Muscle of back (tissue), 3 donors: ENCODE measurements at regions not wholly inside any gene's neighbourhood (a gene's known extent, or its start where the extent isn't known, plus 50 kb on each side); places are given as distances from the start of the nearest gene placed in this dataset.
A peak's percentile ranks its signal among the peaks of the same experiment; 100 is the strongest.
"Not testable (repeated sequence)": the region's sequence is repeated elsewhere in the genome, so short reads cannot be mapped to it uniquely, and the experiment has no call there.

Source experiments
- DNase-seq, 3 donors: peaks; one replicate each; pipeline versions ENCODE4 v3.0.0 to v3.0.0-alpha.2; 2013

DNA sequence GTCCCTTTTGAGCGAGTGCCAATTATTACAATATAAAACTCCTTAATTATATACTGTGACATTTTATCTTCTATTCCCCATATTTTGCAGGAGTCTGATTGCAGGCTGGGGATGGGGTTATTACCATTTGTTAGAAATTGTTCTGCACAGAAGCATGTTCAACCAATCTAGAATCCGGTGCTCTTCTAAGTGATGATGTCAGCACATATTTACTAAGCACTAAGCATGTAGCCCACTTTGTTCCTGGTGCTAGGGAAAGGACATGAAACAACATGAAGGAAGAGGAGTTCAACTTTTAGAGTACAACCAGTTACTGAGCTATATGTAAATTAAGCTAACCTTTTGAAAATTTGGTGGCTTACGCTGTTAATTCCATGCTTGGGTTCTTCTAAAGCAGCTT lies 52.8 kb upstream of the IL1RAPL2 start:
- DNase-seq, result no peak

DNA sequence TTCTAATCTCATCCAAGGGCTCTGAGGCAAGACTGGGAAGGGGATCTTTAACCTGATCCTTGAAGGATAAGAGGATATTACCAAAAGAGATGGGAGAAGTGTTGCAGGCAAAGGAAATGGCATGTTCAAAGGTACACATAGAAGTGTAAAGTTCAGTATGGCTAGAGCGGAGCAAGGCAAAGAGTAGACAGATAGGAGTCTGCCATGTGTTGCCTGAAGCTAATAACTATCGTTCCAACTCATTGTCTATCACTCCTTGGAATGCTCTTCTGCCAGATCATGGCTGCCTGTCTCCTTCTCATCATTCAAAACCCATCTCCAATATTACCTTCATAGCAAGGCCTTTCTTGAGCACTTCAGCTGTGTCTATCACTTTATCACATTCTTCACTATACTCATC lies 55.2 kb upstream of the IL1RAPL2 start:
- DNase-seq, result no peak

DNA sequence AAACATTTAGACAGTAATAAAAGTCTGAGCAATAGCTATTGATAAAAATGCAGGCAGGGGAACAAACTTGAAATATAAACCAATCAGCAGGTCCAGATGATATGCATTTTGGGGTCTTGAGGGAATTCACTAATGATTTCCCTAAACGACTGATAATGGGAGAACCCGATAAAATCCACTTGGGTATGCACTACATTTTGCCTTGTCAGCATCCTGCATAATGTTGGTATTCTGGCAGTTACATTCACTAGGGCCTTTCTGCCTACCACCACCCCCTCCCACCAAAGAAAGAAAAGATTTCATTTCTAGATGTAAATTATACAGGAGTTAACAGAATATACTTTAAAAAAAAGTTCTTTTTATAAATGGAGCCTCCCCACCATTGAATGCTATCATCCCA lies 63.5 kb upstream of the IL1RAPL2 start:
- DNase-seq, result no peak

DNA sequence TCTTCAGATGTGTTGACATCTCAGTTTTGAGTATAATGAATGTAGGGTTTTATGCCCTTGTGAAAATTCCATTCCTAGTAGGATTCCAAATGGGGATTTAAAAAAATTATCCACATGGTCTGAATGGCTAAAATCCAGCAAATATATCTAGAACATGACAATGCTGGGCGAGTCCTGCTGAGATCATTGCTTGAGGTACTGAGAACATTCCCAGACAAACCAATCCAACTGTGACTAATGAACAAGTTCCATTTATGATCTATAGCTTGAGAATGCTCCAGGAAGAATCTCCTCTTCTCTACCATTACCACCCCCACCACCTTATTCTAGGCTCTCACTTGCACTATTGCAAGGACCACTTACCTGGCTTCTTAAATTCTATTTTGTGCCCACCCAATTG lies 77.2 kb upstream of the IL1RAPL2 start:
- DNase-seq, result no peak

DNA sequence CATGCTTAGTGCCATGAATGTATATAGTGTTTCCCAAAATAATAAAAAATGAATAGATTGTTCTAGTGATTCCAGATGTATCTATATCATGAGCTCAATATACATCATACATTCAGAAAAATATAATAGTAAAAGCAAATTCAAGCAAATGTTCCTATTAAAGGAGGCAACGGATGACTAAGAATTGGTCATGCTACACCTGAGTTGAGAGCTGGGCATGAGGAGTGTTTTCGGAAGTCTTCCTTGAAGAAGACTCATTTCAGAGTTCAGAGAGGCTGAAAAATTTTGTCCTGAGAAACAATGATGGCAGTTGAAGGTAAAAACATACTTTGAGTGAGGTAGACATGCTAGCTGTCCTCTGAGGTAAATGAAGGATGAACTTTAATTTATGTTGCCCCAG lies 79.3 kb upstream of the IL1RAPL2 start:
- no peak for DNase-seq

DNA sequence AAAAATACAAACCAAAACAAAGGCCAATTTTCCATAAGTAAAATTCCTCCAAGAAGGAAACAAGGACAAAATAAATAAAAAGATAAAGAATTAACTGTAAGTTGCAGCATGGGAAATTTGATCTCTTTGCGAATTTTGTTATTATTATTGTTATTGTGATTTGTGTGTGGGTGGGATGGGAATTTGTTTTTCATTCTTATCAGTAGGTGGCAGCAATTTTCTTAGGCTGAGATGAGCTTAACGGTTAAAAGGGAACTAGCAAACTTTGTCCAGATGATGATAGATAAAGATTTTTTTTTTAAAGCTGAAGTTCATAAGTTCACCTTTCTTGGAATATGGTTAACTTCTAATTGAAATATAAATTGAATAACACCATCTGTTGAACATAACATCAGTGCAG lies 83.2 kb upstream of the IL1RAPL2 start:
- peak in 1 of 3 donors; percentile 2 for DNase-seq

DNA sequence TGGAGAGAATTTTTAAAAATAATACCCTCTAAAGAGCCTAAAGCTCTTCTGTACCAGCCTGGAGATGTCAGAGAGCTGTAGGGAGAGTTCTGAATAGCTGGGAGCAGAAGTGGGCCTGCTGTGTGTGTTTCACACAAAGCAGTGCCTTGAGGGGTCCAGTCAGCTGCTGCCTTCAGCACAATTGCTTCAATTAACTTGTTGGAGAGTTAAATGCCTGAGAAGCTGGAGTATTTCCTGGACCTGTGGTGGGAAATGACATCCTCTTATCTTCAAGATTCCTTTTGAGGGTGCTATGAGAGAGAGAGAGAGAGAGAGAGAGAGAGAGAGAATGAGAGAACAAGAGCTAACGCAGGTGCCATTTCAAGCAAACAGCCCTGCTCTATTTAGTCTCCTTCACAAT lies 96.2 kb upstream of the IL1RAPL2 start:
- DNase-seq, result no peak

DNA sequence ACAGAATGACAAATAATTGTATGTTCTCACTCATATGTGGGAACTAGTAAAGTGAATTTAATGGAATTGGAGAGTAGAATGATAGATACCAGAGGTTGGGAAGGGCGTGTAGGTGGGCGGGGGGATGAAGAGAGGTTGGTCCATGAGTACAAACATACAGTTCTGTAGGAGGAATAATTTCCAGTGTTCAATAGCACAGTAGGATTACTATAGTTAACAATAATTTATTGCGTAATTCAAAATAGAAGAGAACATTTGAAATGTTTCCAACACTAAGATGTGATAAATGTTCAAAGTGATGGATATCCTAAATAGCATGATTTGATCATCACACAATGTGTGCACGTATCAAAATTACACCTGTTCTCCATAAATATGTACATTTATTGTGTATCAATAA lies 106.2 kb upstream of the IL1RAPL2 start:
- DNase-seq, result no peak

DNA sequence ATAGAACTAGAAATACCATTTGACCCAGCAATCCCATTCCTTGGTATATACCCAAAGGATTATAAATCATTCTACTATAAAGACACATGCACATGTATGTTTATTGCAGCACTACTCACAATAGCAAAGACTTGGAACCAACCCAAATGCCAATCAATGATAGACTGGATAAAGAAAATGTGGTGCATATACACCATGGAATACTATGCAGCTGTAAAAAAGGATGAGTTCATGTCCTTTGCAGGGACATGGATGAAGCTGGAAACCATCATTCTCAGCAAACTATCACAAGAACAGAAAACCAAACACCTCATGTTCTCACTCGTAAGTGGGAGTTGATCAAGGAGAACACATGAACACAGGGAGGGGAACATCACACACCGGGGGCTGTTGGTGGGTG lies 108.9 kb upstream of the IL1RAPL2 start:
- DNase-seq, result not testable (repeated sequence)

DNA sequence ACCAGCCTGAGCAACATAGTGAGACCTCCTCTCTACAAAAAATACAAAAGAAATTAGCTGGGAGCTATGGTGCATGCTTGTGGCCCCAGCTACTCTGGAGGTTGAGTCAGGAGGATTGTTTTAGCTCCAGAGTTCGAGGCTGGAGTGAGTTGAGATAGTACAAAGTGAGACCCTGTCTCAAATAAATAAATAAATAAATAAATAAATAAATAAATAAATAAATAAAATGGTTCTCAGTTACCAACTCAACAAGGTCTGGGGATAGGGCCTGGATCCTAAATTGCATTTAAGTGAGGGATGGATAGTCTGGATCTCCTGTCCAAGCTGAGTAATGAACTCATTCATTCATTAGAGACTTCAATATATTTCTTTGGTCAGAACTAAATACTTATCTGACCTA lies 115.7 kb upstream of the IL1RAPL2 start:
- DNase-seq, result no peak

DNA sequence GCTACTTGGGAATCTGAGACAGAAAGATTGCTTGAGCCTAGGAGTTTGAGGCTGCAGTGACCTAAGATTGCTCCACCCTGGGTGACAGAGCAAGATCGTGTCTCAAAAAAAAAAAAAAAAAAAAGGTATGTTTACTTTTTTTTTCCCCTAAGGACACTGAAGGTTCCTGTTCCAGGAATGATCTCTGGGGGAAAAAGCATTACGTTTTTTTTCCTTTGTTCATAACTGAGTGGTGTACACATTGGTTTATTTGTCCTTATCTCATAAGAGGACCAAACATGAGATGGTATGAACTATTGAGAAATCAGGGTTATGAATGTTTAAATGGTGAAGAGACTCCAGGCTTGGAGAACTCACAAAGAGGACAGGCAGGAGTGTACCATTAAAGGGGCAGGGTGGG lies 120.4 kb upstream of the IL1RAPL2 start:
- DNase-seq, result no peak

DNA sequence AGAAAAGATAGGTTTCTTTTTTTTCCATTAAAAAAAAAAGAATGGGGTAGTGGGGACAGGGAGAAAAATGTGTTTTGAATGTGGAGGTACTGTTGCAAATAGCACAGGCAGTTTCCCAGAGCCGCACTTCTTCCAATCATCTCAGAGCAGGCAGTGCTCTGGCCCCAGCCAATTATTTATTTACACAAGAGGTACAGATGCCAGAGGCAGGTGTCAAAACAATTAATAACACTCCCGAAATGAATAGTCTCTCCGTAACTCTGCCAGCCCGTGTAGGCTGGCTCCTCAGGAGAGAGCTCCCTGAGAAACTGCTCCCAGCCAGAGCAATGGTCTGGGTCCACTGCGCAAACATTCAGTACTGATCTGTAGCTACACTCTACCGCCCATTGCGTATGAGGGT lies 130.8 kb upstream of the IL1RAPL2 start:
- no peak for DNase-seq

DNA sequence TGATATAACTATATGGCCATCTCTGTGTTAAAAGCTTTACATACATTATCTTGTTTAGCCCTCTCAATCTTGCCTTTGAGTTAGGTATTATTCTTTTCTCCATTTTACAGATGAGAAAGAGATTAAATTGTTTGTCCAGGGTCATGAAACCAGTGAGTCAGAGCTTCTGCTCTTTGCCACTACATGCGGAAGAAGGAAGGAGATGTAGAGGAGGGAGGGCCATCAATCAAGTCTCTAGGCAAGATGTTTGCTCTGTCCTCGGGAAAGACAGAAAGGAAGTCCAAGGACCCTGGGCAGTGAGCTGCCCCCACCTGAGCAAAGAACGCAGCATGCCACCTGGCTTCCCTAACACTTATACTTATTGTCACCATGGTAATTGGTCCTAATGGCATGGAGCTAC lies 133.7 kb upstream of the IL1RAPL2 start:
- DNase-seq, result no peak

DNA sequence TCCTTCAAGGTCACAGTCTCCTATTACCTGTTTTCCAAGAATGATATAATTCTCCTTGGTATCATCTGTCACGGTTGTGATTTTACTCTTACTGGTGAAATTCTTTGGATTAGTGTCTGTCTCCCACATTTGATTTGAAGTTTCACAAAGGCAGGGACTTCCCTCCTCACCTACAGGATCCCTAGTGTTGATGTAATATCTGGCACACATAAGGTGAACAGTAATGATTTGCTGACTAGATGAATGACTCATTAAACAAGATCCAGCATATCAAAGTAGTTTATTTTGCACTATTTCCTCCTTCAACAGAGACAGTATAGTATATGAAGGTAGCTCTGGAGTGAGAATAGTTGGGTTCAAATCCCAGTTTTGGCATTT lies 135.3 kb upstream of the IL1RAPL2 start:
- DNase-seq, result no peak

DNA sequence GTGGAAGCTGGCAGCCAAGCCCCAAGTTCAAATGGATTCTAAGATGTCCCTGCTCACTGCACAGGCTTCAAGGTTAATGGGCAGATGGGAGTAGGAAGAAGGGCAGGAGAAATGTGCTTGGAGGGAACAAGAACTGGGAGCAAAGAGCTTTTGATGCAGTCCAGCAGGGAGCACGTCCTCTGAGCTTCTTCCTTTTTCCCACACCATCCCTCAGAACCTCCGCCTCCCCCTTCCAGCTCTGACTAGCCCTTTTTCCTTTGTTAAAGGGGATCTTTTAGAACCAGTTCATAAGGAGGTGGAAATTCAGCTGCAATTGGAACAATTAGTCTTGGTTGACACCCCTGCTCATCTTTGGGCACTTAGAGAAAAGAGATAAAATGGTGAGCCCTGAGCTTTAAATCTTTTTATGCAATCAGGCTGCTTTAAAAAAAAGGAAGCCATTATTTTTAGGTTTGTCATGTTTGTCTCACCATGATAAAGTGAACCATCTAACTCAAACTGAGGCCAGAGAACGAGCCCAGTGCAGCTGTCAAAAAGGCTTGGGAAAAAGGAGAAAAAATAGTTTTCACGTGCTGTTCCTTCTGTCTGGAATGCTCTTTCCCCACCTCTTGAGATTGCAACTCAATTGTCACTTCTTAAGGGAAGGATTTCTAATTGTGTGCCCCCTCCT lies 135.8 kb upstream of the IL1RAPL2 start:
- DNase-seq, result no peak

DNA sequence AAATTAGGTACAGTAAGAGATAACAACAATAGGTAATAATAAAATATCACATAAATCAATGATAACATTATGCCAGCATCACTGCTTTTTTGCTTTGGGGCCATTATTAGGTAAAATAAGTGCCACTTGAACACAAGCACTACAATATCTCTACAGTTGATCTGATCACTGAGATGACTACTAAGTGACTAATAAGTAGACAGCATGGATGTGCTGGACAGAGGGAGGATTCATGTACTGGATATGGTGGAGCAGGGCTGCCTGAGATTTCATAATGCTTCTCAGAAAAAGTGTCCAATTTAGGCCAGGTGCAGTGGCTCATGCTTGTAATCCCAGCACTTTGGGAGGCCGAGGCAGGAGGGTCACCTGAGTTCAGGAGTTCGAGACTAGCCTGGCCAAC lies 137.8 kb upstream of the IL1RAPL2 start:
- no peak for DNase-seq

DNA sequence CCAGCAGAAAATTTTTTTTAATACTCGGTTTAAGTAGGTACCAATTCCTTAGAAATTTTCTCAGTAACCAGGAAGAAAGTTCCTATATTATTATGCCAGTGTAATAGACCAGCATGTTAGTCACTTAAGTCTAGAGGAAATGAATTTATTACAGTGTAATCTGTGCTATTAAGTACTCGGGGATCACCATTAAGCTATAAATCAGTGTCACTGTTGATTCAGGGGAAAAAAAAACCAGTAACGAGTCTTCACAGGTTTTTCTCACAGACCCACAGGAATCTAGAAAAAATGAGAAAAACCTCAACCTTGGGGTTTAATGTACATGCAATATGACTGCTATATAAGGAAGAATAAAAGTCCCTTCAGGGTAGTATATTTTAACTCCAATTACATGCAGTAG lies 138.3 kb upstream of the IL1RAPL2 start:
- DNase-seq, result no peak

DNA sequence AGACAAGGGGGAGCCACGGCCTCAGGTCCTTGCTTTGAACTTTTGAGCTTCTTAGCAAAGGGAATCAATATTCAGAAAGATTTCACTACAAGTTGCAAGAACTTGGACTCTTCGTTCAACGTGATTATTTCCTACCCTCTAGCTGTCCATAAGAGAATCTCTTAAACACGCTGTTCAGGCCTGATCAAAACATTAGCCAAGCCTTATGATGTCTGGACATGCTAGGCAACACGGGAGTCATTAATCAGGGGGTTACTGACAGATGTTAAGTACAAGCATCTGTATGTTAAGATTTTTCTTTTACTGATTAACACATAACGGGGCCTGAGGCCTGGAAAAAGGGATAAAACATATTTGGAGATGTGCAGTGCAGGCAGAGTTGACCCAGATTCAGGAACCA lies 138.9 kb upstream of the IL1RAPL2 start:
- peak; percentile 0 to 32 (median 11) for DNase-seq

DNA sequence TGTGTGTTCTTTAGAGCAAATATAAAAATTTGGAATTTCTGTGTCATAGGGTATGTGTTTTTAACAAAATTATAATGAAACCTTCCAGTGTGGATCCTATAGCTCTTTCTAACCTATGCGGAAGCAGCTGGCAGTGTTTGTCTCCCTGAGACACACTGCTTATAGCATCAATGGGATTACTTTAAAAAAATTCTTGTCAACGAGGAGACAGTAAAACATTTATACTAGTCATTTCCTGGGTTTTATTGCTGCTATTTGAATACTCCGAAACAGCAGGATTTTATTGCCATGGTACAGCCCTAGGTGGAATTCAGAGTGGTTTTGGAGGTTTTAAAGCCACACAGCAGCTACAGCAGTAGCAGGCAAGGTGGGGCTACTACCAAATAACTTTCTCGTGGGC lies 145.1 kb upstream of the IL1RAPL2 start:
- no peak for DNase-seq

DNA sequence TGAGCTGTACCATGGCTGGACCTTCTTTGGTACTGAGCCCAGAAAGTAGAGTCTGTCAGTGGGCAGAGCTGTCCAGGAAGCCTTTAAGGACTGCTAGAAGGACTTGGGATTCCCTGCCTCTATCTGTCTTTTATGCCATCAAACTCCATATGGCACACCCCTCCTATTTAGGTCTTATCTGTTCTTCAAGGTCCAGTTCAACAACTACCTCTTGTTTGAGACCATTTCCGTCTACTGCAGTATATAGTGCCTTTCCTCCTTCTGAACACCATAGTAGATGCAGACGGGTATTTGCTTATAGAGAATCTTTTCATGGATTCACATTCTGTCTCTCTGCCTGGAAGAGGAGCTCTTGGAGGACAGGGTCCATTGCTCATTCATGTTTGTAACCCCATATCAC lies 146.1 kb upstream of the IL1RAPL2 start:
- no peak for DNase-seq

DNA sequence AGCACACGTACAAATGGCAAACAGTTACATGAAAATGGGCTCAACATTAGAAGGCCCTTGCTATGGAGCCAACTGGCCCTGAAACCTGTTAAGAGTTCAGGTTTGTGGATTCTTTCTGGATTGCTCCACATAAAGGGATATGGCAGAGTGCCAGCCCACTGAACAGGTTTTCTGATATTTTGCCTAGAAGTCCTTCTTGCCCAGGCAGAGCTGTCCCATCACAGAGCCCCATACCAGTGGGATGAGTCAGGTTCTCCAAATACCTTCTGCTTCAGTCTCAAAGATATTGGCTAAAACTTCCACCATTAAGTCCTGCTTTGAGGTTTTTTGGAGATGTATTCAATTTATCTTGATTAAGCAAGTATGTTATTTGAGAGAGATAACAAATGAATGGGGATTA lies 146.8 kb upstream of the IL1RAPL2 start:
- DNase-seq, result no peak

DNA sequence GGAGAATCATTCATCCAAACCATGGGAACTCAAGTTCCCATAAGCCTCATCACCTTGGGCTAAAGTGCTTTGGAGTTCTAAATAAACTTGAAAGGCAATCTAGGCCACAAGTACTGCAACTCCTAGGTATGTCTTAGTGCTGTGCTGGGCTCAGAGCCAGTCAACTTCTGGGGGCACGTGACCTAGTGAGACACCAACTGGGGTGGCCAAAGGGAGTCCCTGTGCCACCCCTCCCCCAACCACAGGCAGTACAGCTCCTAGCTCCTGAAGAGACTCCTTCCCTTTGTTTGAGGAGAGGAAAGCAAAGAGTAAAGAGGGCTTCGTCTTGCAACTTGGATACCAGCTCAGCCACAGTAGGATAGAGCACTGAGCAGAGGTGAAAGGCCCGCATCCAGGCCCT lies 154.2 kb upstream of the IL1RAPL2 start:
- DNase-seq, result no peak

DNA sequence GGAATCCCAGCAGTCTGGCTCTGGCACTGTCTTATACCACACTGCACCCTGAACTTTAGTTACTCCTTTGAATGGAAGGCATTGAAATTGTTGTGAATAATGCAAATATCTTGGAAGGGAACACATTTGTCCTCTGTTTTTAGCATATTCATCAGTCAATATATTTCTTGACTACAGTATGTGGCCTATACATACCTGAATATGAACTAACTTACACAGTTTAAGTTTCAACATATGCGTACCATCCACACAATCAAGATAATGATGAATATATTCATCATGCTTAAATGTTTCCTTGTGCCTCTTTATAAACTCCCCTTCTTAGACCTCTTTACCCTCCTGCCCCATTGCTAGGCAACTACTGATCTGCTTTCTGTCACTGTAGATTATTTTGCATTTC lies 145.7 kb upstream of the ESX1 start:
- DNase-seq, result no peak

DNA sequence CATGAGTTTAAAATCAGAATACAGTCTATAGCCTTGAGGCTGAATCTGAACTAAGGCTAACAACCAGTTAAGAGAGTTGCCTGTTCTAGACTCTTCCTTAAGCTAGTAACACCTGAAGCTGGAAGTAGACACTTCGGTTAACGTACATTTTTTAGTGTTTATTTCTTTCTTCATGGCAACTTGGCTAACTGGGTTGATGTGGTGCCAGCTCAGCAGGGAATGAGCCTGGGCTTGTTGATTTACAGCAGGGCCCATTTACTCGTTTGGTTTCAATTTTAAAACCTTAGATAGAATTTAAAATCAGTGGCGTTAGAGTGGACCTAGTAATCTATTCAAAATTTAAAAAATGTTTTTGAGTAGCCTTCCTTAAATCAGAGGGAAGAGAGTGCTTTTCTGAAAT lies 137.6 kb upstream of the ESX1 start:
- no peak for DNase-seq

DNA sequence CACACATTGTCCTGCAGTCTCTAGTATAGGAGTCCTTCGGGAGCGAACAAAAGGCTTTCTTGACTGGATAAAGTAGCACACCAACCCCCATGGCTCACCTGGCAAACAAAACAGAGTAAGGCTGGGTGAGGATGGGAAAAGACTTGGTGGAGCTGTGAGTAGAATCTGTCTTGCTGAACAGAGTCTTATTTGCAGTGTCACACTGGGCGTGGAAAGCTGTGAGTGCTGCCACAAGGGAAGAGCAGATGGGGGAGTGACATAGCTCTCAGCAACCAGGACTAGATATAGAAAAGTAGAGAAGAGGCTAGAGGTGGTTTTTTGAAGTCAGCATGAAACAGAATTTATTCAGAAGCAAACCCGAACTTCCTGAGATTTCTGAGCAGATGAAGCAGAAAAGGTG lies 137.2 kb upstream of the ESX1 start:
- DNase-seq, result no peak
